ENCODE measurements at regions not wholly inside any gene's neighbourhood (a gene's known extent, or its start where the extent isn't known, plus 50 kb on each side); places are given as distances from the start of the nearest gene placed in this dataset.
"Not testable (repeated sequence)": the region's sequence is repeated elsewhere in the genome, so short reads cannot be mapped to it uniquely, and the experiment has no call there.

- no peak overlapping the region for H3K9ac ChIP-seq (ENCODE audit: insufficient read depth, low read length)
Observed at GRCh38 chr13:111630406-111630805, 310.0 kb downstream of the TEX29 start.

DNA sequence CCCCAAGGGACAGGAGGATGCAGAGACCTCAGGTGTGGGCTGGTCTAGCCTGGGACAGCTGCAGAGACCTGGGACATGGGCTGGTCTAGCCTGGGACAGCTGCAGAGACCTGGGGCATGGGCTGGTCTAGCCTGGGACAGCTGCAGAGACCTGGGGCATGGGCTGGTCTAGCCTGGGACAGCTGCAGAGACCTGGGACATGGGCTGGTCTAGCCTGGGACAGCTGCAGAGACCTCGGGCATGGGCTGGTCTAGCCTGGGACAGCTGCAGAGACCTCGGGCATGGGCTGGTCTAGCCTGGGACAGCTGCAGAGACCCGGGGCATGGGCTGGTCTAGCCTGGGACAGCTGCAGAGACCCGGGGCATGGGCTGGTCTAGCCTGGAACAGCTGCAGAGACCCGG is 310.8 kb downstream of the TEX29 start:
- DNase-seq (ENCODE audit: low read depth in 2 of 2); H3K27me3 ChIP-seq (ENCODE audit: control insufficient read depth, insufficient read depth, low read length); H3K4me3 ChIP-seq (replicated peaks in 1 of 4; ENCODE audit: control extremely low read depth in 1 of 4, insufficient read depth in 1 of 4, low read depth in 3 of 4, low read length in 4 of 4): not testable (repeated sequence)

More at GRCh38 chr13:111630406-111630805, 310.0 kb downstream of the TEX29 start:
- Histone ChIP-seq H4K20me1 (ENCODE audit: control insufficient read depth, extremely low read depth, insufficient read depth, low read length) (no peaks in the 10 kb centered on the region), H3K27ac (ENCODE audit: insufficient read depth, low read length) (no peak overlapping the region), H3K4me2 (ENCODE audit: extremely low read depth, insufficient read depth, low read length) (no peak overlapping the region), H3K4me1 (ENCODE audit: control insufficient read depth, extremely low read depth, insufficient read depth, low read length) (no peaks in the 10 kb centered on the region), H3K79me2 (ENCODE audit: control insufficient read depth, insufficient read depth, low read length) (no peaks in the 10 kb centered on the region), H3K4me3 (replicated peaks in 1 of 4; ENCODE audit: control extremely low read depth in 1 of 4, insufficient read depth in 1 of 4, low read depth in 3 of 4, low read length in 4 of 4) (no peak overlapping the region), H2AFZ (ENCODE audit: low read length) (no peak overlapping the region), H3K36me3 (ENCODE audit: control insufficient read depth, insufficient read depth, low read length) (no peaks in the 10 kb centered on the region), H3K9me3 (ENCODE audit: control insufficient read depth, insufficient read depth, low read depth, low read length) (no peaks in the 10 kb centered on the region), H3K27me3 (ENCODE audit: control insufficient read depth, insufficient read depth, low read length) (no peaks in the 10 kb centered on the region)
- TF ChIP-seq EZH2 (IDR thresholded peaks at IDR 0.05; ENCODE audit: low read length, missing control alignments) = no peak
- no peak for TF ChIP-seq CTCF (conservative IDR thresholded peaks at IDR 0.05 in 1 of 2, IDR thresholded peaks at IDR 0.05 in 1 of 2; ENCODE audit: low read depth in 1 of 2, low read length in 2 of 2)
- no peak for DNase-seq (ENCODE audit: low read depth in 2 of 2)

GRCh38 chr13:111632906-111633305 is 312.5 kb downstream of the TEX29 start:
- H3K36me3 ChIP-seq (ENCODE audit: control insufficient read depth, insufficient read depth, low read length) = no peaks in the 10 kb centered on the region
- H3K9ac ChIP-seq (ENCODE audit: insufficient read depth, low read length) = no peak overlapping the region
- TF ChIP-seq CTCF (conservative IDR thresholded peaks at IDR 0.05 in 1 of 2, IDR thresholded peaks at IDR 0.05 in 1 of 2; ENCODE audit: low read depth in 1 of 2, low read length in 2 of 2) (no peak), EZH2 (IDR thresholded peaks at IDR 0.05; ENCODE audit: low read length, missing control alignments) (no peak)
- H3K4me2 ChIP-seq (ENCODE audit: extremely low read depth, insufficient read depth, low read length) = no peak overlapping the region
- no peaks in the 10 kb centered on the region for H3K4me1 ChIP-seq (ENCODE audit: control insufficient read depth, extremely low read depth, insufficient read depth, low read length)
- H4K20me1 ChIP-seq (ENCODE audit: control insufficient read depth, extremely low read depth, insufficient read depth, low read length) = no peaks in the 10 kb centered on the region
- H3K4me3 ChIP-seq (replicated peaks in 1 of 4; ENCODE audit: control extremely low read depth in 1 of 4, insufficient read depth in 1 of 4, low read depth in 3 of 4, low read length in 4 of 4) = no peak overlapping the region
- H3K79me2 ChIP-seq (ENCODE audit: control insufficient read depth, insufficient read depth, low read length) = no peaks in the 10 kb centered on the region
- H3K27me3 ChIP-seq (ENCODE audit: control insufficient read depth, insufficient read depth, low read length) = no peaks in the 10 kb centered on the region
- H3K27ac ChIP-seq (ENCODE audit: insufficient read depth, low read length) = no peak overlapping the region
- no peaks in the 10 kb centered on the region for H3K9me3 ChIP-seq (ENCODE audit: control insufficient read depth, insufficient read depth, low read depth, low read length)
- DNase-seq (ENCODE audit: low read depth in 2 of 2) = no peak
- no peak overlapping the region for H2AFZ ChIP-seq (ENCODE audit: low read length)

More for the DNA sequence above, 310.8 kb downstream of the TEX29 start:
- H3K9me3 ChIP-seq (ENCODE audit: control insufficient read depth, insufficient read depth, low read depth, low read length); H3K79me2 ChIP-seq (ENCODE audit: control insufficient read depth, insufficient read depth, low read length); H3K27ac ChIP-seq (ENCODE audit: insufficient read depth, low read length); H3K9ac ChIP-seq (ENCODE audit: insufficient read depth, low read length); H3K36me3 ChIP-seq (ENCODE audit: control insufficient read depth, insufficient read depth, low read length); H2AFZ ChIP-seq (ENCODE audit: low read length); H3K4me2 ChIP-seq (ENCODE audit: extremely low read depth, insufficient read depth, low read length); H4K20me1 ChIP-seq (ENCODE audit: control insufficient read depth, extremely low read depth, insufficient read depth, low read length); H3K4me1 ChIP-seq (ENCODE audit: control insufficient read depth, extremely low read depth, insufficient read depth, low read length): not testable (repeated sequence)
